NCI-H1930 (cell line): ENCODE measurements at regions not wholly inside any gene's neighbourhood (a gene's known extent, or its start where the extent isn't known, plus 50 kb on each side); places are given as distances from the start of the nearest gene placed in this dataset.

Experiments
- DNase-seq, 2 experiments: peaks; one replicate each; lab custom pipeline; 2025; lab: John Stamatoyannopoulos, UW

GRCh38 chr5:167143716-167144115 is 1147.7 kb upstream of the WWC1 start:
- DNase-seq, result no peak

GRCh38 chr5:167145841-167146240 is 1145.6 kb upstream of the WWC1 start:
- no peak for DNase-seq

- DNase-seq, result no peak
Observed at GRCh38 chr5:167147879-167148278, 1143.6 kb upstream of the WWC1 start.

GRCh38 chr5:167150661-167151060 is 1140.8 kb upstream of the WWC1 start:
- no peak for DNase-seq

- no peak for DNase-seq
Observed at GRCh38 chr5:167152561-167152960, 1138.9 kb upstream of the WWC1 start.

- DNase-seq, result no peak
Observed at GRCh38 chr5:167155387-167156005, 1135.9 kb upstream of the WWC1 start.

GRCh38 chr5:167156446-167156845 is 1135.0 kb upstream of the WWC1 start:
- no peak for DNase-seq

- DNase-seq, result no peak
Observed at GRCh38 chr5:167158588-167158987, 1132.9 kb upstream of the WWC1 start.

GRCh38 chr5:167160388-167160787 is 1131.1 kb upstream of the WWC1 start:
- DNase-seq, result no peak

- no peak for DNase-seq
Observed at GRCh38 chr5:167166696-167167095, 1124.7 kb upstream of the WWC1 start.

GRCh38 chr5:167167191-167167795 is 1124.2 kb upstream of the WWC1 start:
- DNase-seq, result no peak

- no peak for DNase-seq
Observed at GRCh38 chr5:167168971-167169370, 1122.5 kb upstream of the WWC1 start.

- DNase-seq, result no peak
Observed at GRCh38 chr5:167171056-167171455, 1120.4 kb upstream of the WWC1 start.

GRCh38 chr5:167177736-167178135 is 1113.7 kb upstream of the WWC1 start:
- DNase-seq, result no peak

- DNase-seq, result no peak
Observed at GRCh38 chr5:167180906-167181305, 1110.5 kb upstream of the WWC1 start.

GRCh38 chr5:167205881-167206280 is 1085.6 kb upstream of the WWC1 start:
- DNase-seq, result no peak

- no peak for DNase-seq
Observed at GRCh38 chr5:167207081-167207480, 1084.4 kb upstream of the WWC1 start.

- DNase-seq, result no peak
Observed at GRCh38 chr5:167208911-167209310, 1082.5 kb upstream of the WWC1 start.

- DNase-seq, result no peak
Observed at GRCh38 chr5:167217097-167217743, 1074.2 kb upstream of the WWC1 start.

- DNase-seq, result no peak
Observed at GRCh38 chr5:167219298-167219697, 1072.1 kb upstream of the WWC1 start.

- DNase-seq, result no peak
Observed at GRCh38 chr5:167226386-167226785, 1065.1 kb upstream of the WWC1 start.

- DNase-seq, result no peak
Observed at GRCh38 chr5:167228134-167228533, 1063.3 kb upstream of the WWC1 start.

- DNase-seq, result no peak
Observed at GRCh38 chr5:167229751-167230150, 1061.7 kb upstream of the WWC1 start.

- no peak for DNase-seq
Observed at GRCh38 chr5:167230414-167230813, 1061.0 kb upstream of the WWC1 start.
